ENCODE measurements at regions not wholly inside any gene's neighbourhood (a gene's known extent, or its start where the extent isn't known, plus 50 kb on each side); places are given as distances from the start of the nearest gene placed in this dataset.

- Histone ChIP-seq H3K4me1 (no peaks in the 10 kb centered on the region), H3K27ac (no peak overlapping the region), H3K4me3 (no peak overlapping the region), H3K36me3 (no peaks in the 10 kb centered on the region), H3K27me3 (no peaks in the 10 kb centered on the region), H3K9me3 (no peaks in the 10 kb centered on the region)
- intact Hi-C loops (cut with DNase I) = no loop called here
- DNase-seq (ENCODE audit: extremely low spot score in 2 of 2) = no peak
- TF ChIP-seq POLR2A (IDR thresholded peaks at IDR 0.05) = no peak
- TF ChIP-seq CTCF (IDR thresholded peaks at IDR 0.05) = no peak
- TF ChIP-seq POLR2AphosphoS5 (IDR thresholded peaks at IDR 0.05; ENCODE audit: insufficient read depth in 1 of 2, low read depth in 1 of 2) = no peak
Measured at GRCh38 chr14:58899317-58899713, 261.6 kb downstream of the DACT1 start.

GRCh38 chr14:58901826-58902225, 264.1 kb downstream of the DACT1 start:
- Histone ChIP-seq H3K36me3 (no peaks in the 10 kb centered on the region), H3K27me3 (no peaks in the 10 kb centered on the region), H3K4me3 (no peak overlapping the region), H3K4me1 (no peaks in the 10 kb centered on the region), H3K27ac (no peak overlapping the region), H3K9me3 (no peaks in the 10 kb centered on the region)
- no peak for DNase-seq (ENCODE audit: extremely low spot score in 2 of 2)
- intact Hi-C loops (cut with DNase I) = no loop called here
- TF ChIP-seq CTCF (IDR thresholded peaks at IDR 0.05) (no peak), POLR2AphosphoS5 (IDR thresholded peaks at IDR 0.05; ENCODE audit: insufficient read depth in 1 of 2, low read depth in 1 of 2) (no peak), POLR2A (IDR thresholded peaks at IDR 0.05) (no peak)

GRCh38 chr14:58904776-58905175, 267.0 kb downstream of the DACT1 start:
- Histone ChIP-seq H3K4me1 (no peaks in the 10 kb centered on the region), H3K9me3 (no peaks in the 10 kb centered on the region), H3K27me3 (no peaks in the 10 kb centered on the region), H3K4me3 (no peak overlapping the region), H3K36me3 (no peaks in the 10 kb centered on the region), H3K27ac (no peak overlapping the region)
- DNase-seq (ENCODE audit: extremely low spot score in 2 of 2) = no peak
- TF ChIP-seq POLR2AphosphoS5 (IDR thresholded peaks at IDR 0.05; ENCODE audit: insufficient read depth in 1 of 2, low read depth in 1 of 2) (no peak), POLR2A (IDR thresholded peaks at IDR 0.05) (no peak), CTCF (IDR thresholded peaks at IDR 0.05) (no peak)
- intact Hi-C loops (cut with DNase I) = no loop called here

- Histone ChIP-seq H3K36me3 (no peaks in the 10 kb centered on the region), H3K4me1 (no peaks in the 10 kb centered on the region), H3K4me3 (no peak overlapping the region), H3K27me3 (no peaks in the 10 kb centered on the region), H3K27ac (no peak overlapping the region), H3K9me3 (no peaks in the 10 kb centered on the region)
- no peak for TF ChIP-seq POLR2AphosphoS5 (IDR thresholded peaks at IDR 0.05; ENCODE audit: insufficient read depth in 1 of 2, low read depth in 1 of 2)
- no peak for TF ChIP-seq POLR2A (IDR thresholded peaks at IDR 0.05)
- no peak for TF ChIP-seq CTCF (IDR thresholded peaks at IDR 0.05)
- intact Hi-C loops (cut with DNase I) = no loop called here
- no peak for DNase-seq (ENCODE audit: extremely low spot score in 2 of 2)
Measured at GRCh38 chr14:58907803-58908202, 270.0 kb downstream of the DACT1 start.

GRCh38 chr14:58912287-58912686, 274.5 kb downstream of the DACT1 start:
- H3K4me1 ChIP-seq = no peaks in the 10 kb centered on the region
- no peaks in the 10 kb centered on the region for H3K9me3 ChIP-seq
- no peak for DNase-seq (ENCODE audit: extremely low spot score in 2 of 2)
- TF ChIP-seq POLR2AphosphoS5 (IDR thresholded peaks at IDR 0.05; ENCODE audit: insufficient read depth in 1 of 2, low read depth in 1 of 2) (no peak), CTCF (IDR thresholded peaks at IDR 0.05) (no peak), POLR2A (IDR thresholded peaks at IDR 0.05) (no peak)
- H3K4me3 ChIP-seq = no peak overlapping the region
- H3K36me3 ChIP-seq = no peaks in the 10 kb centered on the region
- no peaks in the 10 kb centered on the region for H3K27me3 ChIP-seq
- intact Hi-C loops (cut with DNase I) = no loop called here
- no peak overlapping the region for H3K27ac ChIP-seq

All from vagina (tissue), 2 donors.